ENCODE measurements at regions not wholly inside any gene's neighbourhood (a gene's known extent, or its start where the extent isn't known, plus 50 kb on each side); places are given as distances from the start of the nearest gene placed in this dataset.

GRCh38 chr5:110195288-110195687 lies 505.6 kb downstream of the MAN2A1 start:
- TF ChIP-seq CTCF (IDR thresholded peaks at IDR 0.05 in 2 of 3, conservative IDR thresholded peaks at IDR 0.05 in 1 of 3; ENCODE audit: borderline replicate concordance in 1 of 3, insufficient read depth in 1 of 3, low read depth in 2 of 3, low read length in 2 of 3): no peak
- no peak for TF ChIP-seq POLR2A (IDR thresholded peaks at IDR 0.05; ENCODE audit: borderline replicate concordance, extremely low read depth, insufficient read depth, insufficient read length)
- TF ChIP-seq YY1 (IDR thresholded peaks at IDR 0.05; ENCODE audit: extremely low read depth, insufficient replicate concordance, low read depth, low read length): no peak
- TF ChIP-seq ELF1 (IDR thresholded peaks at IDR 0.05; ENCODE audit: borderline replicate concordance, low read depth): no peak
- TF ChIP-seq EZH2phosphoT487 (IDR thresholded peaks at IDR 0.05; ENCODE audit: borderline replicate concordance): no peak
- TF ChIP-seq EZH2 (IDR thresholded peaks at IDR 0.05): no peak
- no peak for TF ChIP-seq RAD21 (IDR thresholded peaks at IDR 0.05; ENCODE audit: low read depth)
- no peak for TF ChIP-seq JUND (IDR thresholded peaks at IDR 0.05)
- TF ChIP-seq, protein P1, sequence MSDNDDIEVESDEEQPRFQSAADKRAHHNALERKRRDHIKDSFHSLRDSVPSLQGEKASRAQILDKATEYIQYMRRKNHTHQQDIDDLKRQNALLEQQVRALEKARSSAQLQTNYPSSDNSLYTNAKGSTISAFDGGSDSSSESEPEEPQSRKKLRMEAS (IDR thresholded peaks at IDR 0.05): no peak
- TF ChIP-seq ZBTB33 (IDR thresholded peaks at IDR 0.05; ENCODE audit: extremely low read depth, insufficient replicate concordance, low read length): no peak
- no peak for TF ChIP-seq POLR2AphosphoS5 (IDR thresholded peaks at IDR 0.05; ENCODE audit: low read depth, low read length)
- no peak for TF ChIP-seq EGR1 (IDR thresholded peaks at IDR 0.05; ENCODE audit: low read depth)
- TF ChIP-seq, protein P2, sequence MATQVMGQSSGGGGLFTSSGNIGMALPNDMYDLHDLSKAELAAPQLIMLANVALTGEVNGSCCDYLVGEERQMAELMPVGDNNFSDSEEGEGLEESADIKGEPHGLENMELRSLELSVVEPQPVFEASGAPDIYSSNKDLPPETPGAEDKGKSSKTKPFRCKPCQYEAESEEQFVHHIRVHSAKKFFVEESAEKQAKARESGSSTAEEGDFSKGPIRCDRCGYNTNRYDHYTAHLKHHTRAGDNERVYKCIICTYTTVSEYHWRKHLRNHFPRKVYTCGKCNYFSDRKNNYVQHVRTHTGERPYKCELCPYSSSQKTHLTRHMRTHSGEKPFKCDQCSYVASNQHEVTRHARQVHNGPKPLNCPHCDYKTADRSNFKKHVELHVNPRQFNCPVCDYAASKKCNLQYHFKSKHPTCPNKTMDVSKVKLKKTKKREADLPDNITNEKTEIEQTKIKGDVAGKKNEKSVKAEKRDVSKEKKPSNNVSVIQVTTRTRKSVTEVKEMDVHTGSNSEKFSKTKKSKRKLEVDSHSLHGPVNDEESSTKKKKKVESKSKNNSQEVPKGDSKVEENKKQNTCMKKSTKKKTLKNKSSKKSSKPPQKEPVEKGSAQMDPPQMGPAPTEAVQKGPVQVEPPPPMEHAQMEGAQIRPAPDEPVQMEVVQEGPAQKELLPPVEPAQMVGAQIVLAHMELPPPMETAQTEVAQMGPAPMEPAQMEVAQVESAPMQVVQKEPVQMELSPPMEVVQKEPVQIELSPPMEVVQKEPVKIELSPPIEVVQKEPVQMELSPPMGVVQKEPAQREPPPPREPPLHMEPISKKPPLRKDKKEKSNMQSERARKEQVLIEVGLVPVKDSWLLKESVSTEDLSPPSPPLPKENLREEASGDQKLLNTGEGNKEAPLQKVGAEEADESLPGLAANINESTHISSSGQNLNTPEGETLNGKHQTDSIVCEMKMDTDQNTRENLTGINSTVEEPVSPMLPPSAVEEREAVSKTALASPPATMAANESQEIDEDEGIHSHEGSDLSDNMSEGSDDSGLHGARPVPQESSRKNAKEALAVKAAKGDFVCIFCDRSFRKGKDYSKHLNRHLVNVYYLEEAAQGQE (IDR thresholded peaks at IDR 0.05; ENCODE audit: low read depth): no peak
